Right lobe of liver (tissue), 6 donors: ENCODE measurements at regions not wholly inside any gene's neighbourhood (a gene's known extent, or its start where the extent isn't known, plus 50 kb on each side); places are given as distances from the start of the nearest gene placed in this dataset.

ENCODE experiments used
- ATAC-seq, 4 donors: fragments of 200-7000 bp; cut with Tn5 transposase; one replicate each; pipeline ENCODE4 v1.9.1; 2020; ENCODE audit warnings: mild to moderate bottlenecking in 4 of 4, moderate library complexity in 4 of 4
- DNase-seq, 3 donors: peaks; one replicate each; pipeline ENCODE4 v3.0.0-alpha.2; 2020
- H3K27ac ChIP-seq, 3 donors: fragments of 200-600 bp; one replicate each; pipeline ENCODE4 v1.8.0; 2022
- H3K27me3 ChIP-seq, 2 donors: fragments of 200-600 bp; one replicate each; pipeline ENCODE4 v1.8.0; 2022
- H3K36me3 ChIP-seq, 4 donors: fragments of 200-600 bp; sonication (generic) in 1 of 4; one replicate each; pipeline versions ENCODE4 v1.5.1 to v1.8.0; 2017 to 2022; ENCODE audit warnings: control low read depth in 1 of 4
- H3K4me1 ChIP-seq, 4 donors: fragments of 200-600 bp; sonication (generic) in 1 of 4; one replicate each; pipeline versions ENCODE4 v1.5.1 to v1.8.0; 2017 to 2022; ENCODE audit warnings: control low read depth in 1 of 4
- H3K4me3 ChIP-seq, 3 donors: fragments of 200-600 bp; one replicate each; pipeline ENCODE4 v1.8.0; 2022
- H3K9me3 ChIP-seq, 4 donors: fragments of 200-600 bp; sonication (generic) in 1 of 4; one replicate each; pipeline versions ENCODE4 v1.5.1 to v1.8.0; 2017 to 2022; ENCODE audit warnings: control low read depth in 1 of 4
- CTCF ChIP-seq, 4 donors: fragments of 200-600 bp in 3 of 4; fragments of 450-650 bp in 1 of 4; IDR thresholded peaks; one replicate each; pipeline versions ENCODE4 v1.5.1 to v1.8.0; 2016 to 2022; ENCODE audit warnings: antibody characterized with exemption in 4 of 4, mild to moderate bottlenecking in 2 of 4
- POLR2A ChIP-seq: fragments of 450-650 bp; IDR thresholded peaks from one replicate; pipeline ENCODE4 v1.6.1; 2017; ENCODE audit warnings: antibody characterized with exemption, mild to moderate bottlenecking
- WGBS: methylation state at CpG from one replicate; pipeline ENCODE4 v1.1.6; 2018; ENCODE audit warnings: low coverage, low lambda C conversion rate; ENCODE audit not compliant: insufficient coverage; ENCODE audit errors: missing lambda C conversion rate; 5-methylcytosine and 5-hydroxymethylcytosine counted together
- intact Hi-C, 2 donors: fragments of 100-400 bp; cut with DNase I; formaldehyde crosslinking; loops; one replicate each; pipeline versions ENCODE4 v1.11.2 to v1.14.1; 2022
- donor health status: DM: no; HTN: yes; CAD: no.
- donor health status: DM: no; HTN: no; CAD: no.
- donor health status: DM: no; HTN: no; CAD: no.
- donor health status: DM: no; HTN: yes; CAD: no.
- donor health status: DM: no; HTN: yes; CAD: no.

GRCh38 chr6:18550119-18550518, 163.0 kb downstream of the RNF144B start:
- intact Hi-C loops, result no loop called here
- Histone ChIP-seq H3K4me1 (no peaks in the 10 kb centered on the region), H3K27ac (no peak overlapping the region), H3K4me3 (no peak overlapping the region), H3K27me3 (no peaks in the 10 kb centered on the region), H3K9me3 (no peaks in the 10 kb centered on the region), H3K36me3 (no peaks in the 10 kb centered on the region)
- DNase-seq (no peak), ATAC-seq (no peak)
- no peak for TF ChIP-seq CTCF (IDR thresholded peaks at IDR 0.05)
- no peak for TF ChIP-seq POLR2A
- 70% methylated on average over 3 of the region's 3 CpGs for WGBS

- no peak for TF ChIP-seq CTCF (IDR thresholded peaks at IDR 0.05)
- no peak for TF ChIP-seq POLR2A
- WGBS, result 60% methylated on average over 2 of the region's 2 CpGs
- Histone ChIP-seq H3K27me3 (no peaks in the 10 kb centered on the region), H3K4me1 (no peaks in the 10 kb centered on the region), H3K9me3 (no peaks in the 10 kb centered on the region), H3K27ac (no peak overlapping the region), H3K4me3 (no peak overlapping the region), H3K36me3 (no peaks in the 10 kb centered on the region)
- intact Hi-C loops, result no loop called here
- DNase-seq (no peak), ATAC-seq (no peak)
These were observed 164.1 kb downstream of the RNF144B start for GRCh38 chr6:18551228-18551627.

GRCh38 chr6:18555750-18556149, 168.6 kb downstream of the RNF144B start:
- Histone ChIP-seq H3K36me3 (no peaks in the 10 kb centered on the region), H3K9me3 (no peaks in the 10 kb centered on the region), H3K4me3 (no peak overlapping the region), H3K27ac (no peak overlapping the region), H3K27me3 (no peaks in the 10 kb centered on the region), H3K4me1 (no peaks in the 10 kb centered on the region)
- intact Hi-C loops, result no loop called here
- ATAC-seq, result no peak
- TF ChIP-seq CTCF (IDR thresholded peaks at IDR 0.05), result no peak
- no peak for TF ChIP-seq POLR2A
- WGBS, result 56% methylated on average over 2 of the region's 2 CpGs
- no peak for DNase-seq

GRCh38 chr6:18561037-18561750, 174.0 kb downstream of the RNF144B start:
- Histone ChIP-seq H3K4me1 (no peaks in the 10 kb centered on the region), H3K27ac (no peak overlapping the region), H3K27me3 (no peaks in the 10 kb centered on the region), H3K36me3 (no peaks in the 10 kb centered on the region), H3K9me3 (no peaks in the 10 kb centered on the region), H3K4me3 (no peak overlapping the region)
- DNase-seq (no peak), ATAC-seq (no peak)
- 48% methylated on average over 5 of the region's 5 CpGs for WGBS
- intact Hi-C loops, result no loop called here
- TF ChIP-seq CTCF (IDR thresholded peaks at IDR 0.05) (no peak), POLR2A (no peak)

GRCh38 chr6:18562726-18563125, 175.6 kb downstream of the RNF144B start:
- WGBS, result 74% methylated on average over 5 of the region's 5 CpGs
- H3K9me3 ChIP-seq, result no peaks in the 10 kb centered on the region
- no peak overlapping the region for H3K4me3 ChIP-seq
- no peaks in the 10 kb centered on the region for H3K36me3 ChIP-seq
- DNase-seq, result no peak
- H3K27me3 ChIP-seq, result no peaks in the 10 kb centered on the region
- no peak for ATAC-seq
- no peaks in the 10 kb centered on the region for H3K4me1 ChIP-seq
- intact Hi-C loops, result no loop called here
- no peak overlapping the region for H3K27ac ChIP-seq
- TF ChIP-seq CTCF (IDR thresholded peaks at IDR 0.05), result no peak
- TF ChIP-seq POLR2A, result no peak
